Left lung (tissue), 4 donors: ENCODE measurements at regions not wholly inside any gene's neighbourhood (a gene's known extent, or its start where the extent isn't known, plus 50 kb on each side); places are given as distances from the start of the nearest gene placed in this dataset.
"Not testable (repeated sequence)": the region's sequence is repeated elsewhere in the genome, so short reads cannot be mapped to it uniquely, and the experiment has no call there.

Source experiments
- ATAC-seq: fragments of 200-7000 bp; cut with Tn5 transposase; one replicate; pipeline ENCODE4 v1.9.1; 2020; ENCODE audit warnings: moderate library complexity
- DNase-seq, 4 donors: peaks; one replicate each; pipeline ENCODE4 v3.0.0-alpha.2; 2013 to 2020
- H3K27ac ChIP-seq, 2 donors: fragments of 200-600 bp; sonication (generic) in 1 of 2; one replicate each; pipeline versions ENCODE4 v1.5.0 to v1.8.0; 2020 to 2021
- H3K27me3 ChIP-seq, 2 donors: fragments of 200-600 bp; sonication (generic) in 1 of 2; one replicate each; pipeline versions ENCODE4 v1.5.0 to v1.8.0; 2020 to 2021
- H3K36me3 ChIP-seq, 2 donors: fragments of 200-600 bp; sonication (generic) in 1 of 2; one replicate each; pipeline versions ENCODE4 v1.5.0 to v1.8.0; 2020 to 2021
- H3K4me1 ChIP-seq, 2 donors: fragments of 200-600 bp; one replicate each; pipeline ENCODE4 v1.8.0; 2021
- H3K4me3 ChIP-seq, 2 donors: fragments of 200-600 bp; sonication (generic) in 1 of 2; one replicate each; pipeline versions ENCODE4 v1.5.0 to v1.8.0; 2020 to 2021; ENCODE audit warnings: mild to moderate bottlenecking in 1 of 2
- H3K9me3 ChIP-seq, 2 donors: fragments of 200-600 bp; sonication (generic) in 1 of 2; one replicate each; pipeline versions ENCODE4 v1.5.0 to v1.8.0; 2020 to 2021
- intact Hi-C, 2 donors: fragments of 100-400 bp; cut with DNase I; formaldehyde crosslinking; loops; one replicate each; pipeline versions ENCODE4 v1.11.2 to v1.14.2; 2022
- TF ChIP-seq, protein P1 (sequence below), 2 donors: fragments of 200-600 bp; sonication (generic) in 1 of 2; IDR thresholded peaks; one replicate each; pipeline versions ENCODE4 v1.5.0 to v1.8.0; 2021; ENCODE audit warnings: antibody characterized with exemption in 2 of 2
- donor health status: DM: no; HTN: yes; CAD: no.
- donor health status: DM: no; HTN: no; CAD: no.

GRCh38 chr22:26768952-26769351 lies 111.6 kb downstream of the MIAT start:
- Histone ChIP-seq H3K27ac (no peak overlapping the region), H3K4me3 (no peak overlapping the region), H3K27me3 (no peaks in the 10 kb centered on the region), H3K9me3 (peaks cover 0 to 3% of the 10 kb centered on the region in 2 donors), H3K4me1 (no peaks in the 10 kb centered on the region), H3K36me3 (no peaks in the 10 kb centered on the region)
- intact Hi-C loops = no loop called here
- no peak for DNase-seq
- ATAC-seq = no peak
- TF ChIP-seq, protein P1, sequence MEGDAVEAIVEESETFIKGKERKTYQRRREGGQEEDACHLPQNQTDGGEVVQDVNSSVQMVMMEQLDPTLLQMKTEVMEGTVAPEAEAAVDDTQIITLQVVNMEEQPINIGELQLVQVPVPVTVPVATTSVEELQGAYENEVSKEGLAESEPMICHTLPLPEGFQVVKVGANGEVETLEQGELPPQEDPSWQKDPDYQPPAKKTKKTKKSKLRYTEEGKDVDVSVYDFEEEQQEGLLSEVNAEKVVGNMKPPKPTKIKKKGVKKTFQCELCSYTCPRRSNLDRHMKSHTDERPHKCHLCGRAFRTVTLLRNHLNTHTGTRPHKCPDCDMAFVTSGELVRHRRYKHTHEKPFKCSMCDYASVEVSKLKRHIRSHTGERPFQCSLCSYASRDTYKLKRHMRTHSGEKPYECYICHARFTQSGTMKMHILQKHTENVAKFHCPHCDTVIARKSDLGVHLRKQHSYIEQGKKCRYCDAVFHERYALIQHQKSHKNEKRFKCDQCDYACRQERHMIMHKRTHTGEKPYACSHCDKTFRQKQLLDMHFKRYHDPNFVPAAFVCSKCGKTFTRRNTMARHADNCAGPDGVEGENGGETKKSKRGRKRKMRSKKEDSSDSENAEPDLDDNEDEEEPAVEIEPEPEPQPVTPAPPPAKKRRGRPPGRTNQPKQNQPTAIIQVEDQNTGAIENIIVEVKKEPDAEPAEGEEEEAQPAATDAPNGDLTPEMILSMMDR (IDR thresholded peaks at IDR 0.05) = no peak

- intact Hi-C loops = no loop called here
- Histone ChIP-seq H3K27me3 (no peaks in the 10 kb centered on the region), H3K9me3 (peaks cover 0 to 3% of the 10 kb centered on the region in 2 donors), H3K4me3 (no peak overlapping the region), H3K36me3 (peaks cover 0 to 1% of the 10 kb centered on the region in 2 donors), H3K27ac (no peak overlapping the region), H3K4me1 (no peaks in the 10 kb centered on the region)
- ATAC-seq (no peak), DNase-seq (no peak)
- TF ChIP-seq, protein P1 (IDR thresholded peaks at IDR 0.05) = no peak
Observed at GRCh38 chr22:26769663-26770062, 112.3 kb downstream of the MIAT start.

GRCh38 chr22:26770624-26771023 lies 113.2 kb downstream of the MIAT start:
- Histone ChIP-seq H3K36me3 (peaks cover 0 to 8% of the 10 kb centered on the region in 2 donors), H3K4me1 (no peaks in the 10 kb centered on the region), H3K4me3 (no peak overlapping the region), H3K27ac (no peak overlapping the region), H3K9me3 (peaks cover 0 to 5% of the 10 kb centered on the region in 2 donors), H3K27me3 (no peaks in the 10 kb centered on the region)
- no peak for DNase-seq
- ATAC-seq = no peak
- TF ChIP-seq, protein P1 (IDR thresholded peaks at IDR 0.05) = no peak
- intact Hi-C loops = no loop called here

DNA sequence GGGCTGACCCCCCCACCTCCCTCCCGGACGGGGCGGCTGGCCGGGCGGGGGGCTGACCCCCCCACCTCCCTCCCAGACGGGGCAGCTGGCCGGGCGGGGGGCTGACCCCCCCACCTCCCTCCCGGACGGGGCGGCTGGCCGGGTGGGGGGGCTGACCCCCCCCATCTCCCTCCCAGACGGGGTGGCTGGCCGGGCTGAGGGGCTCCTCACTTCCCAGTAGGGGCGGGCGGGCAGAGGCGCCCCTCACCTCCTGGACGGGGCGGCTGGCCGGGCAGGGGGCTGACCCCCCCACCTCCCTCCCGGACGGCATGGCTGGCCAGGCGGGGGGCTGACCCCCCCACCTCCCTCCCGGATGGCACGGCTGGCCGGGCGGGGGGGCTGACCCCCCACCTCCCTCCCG lies 115.7 kb downstream of the MIAT start:
- H3K27ac ChIP-seq, H3K27me3 ChIP-seq, H3K4me3 ChIP-seq, DNase-seq, ATAC-seq, H3K9me3 ChIP-seq, H3K4me1 ChIP-seq, intact Hi-C loops: not testable (repeated sequence)
- H3K36me3 ChIP-seq = peaks cover 0 to 14% of the 10 kb centered on the region in 2 donors

- Histone ChIP-seq H3K4me1 (no peaks in the 10 kb centered on the region), H3K4me3 (no peak overlapping the region), H3K27me3 (no peaks in the 10 kb centered on the region), H3K9me3 (peaks cover 0 to 4% of the 10 kb centered on the region in 2 donors), H3K36me3 (peaks cover 0 to 37% of the 10 kb centered on the region in 2 donors), H3K27ac (no peak overlapping the region)
- DNase-seq (no peak), ATAC-seq (no peak)
- TF ChIP-seq, protein P1 (IDR thresholded peaks at IDR 0.05) = no peak
- intact Hi-C loops = no loop called here
Observed at GRCh38 chr22:26775394-26775793, 118.0 kb downstream of the MIAT start.

DNA sequence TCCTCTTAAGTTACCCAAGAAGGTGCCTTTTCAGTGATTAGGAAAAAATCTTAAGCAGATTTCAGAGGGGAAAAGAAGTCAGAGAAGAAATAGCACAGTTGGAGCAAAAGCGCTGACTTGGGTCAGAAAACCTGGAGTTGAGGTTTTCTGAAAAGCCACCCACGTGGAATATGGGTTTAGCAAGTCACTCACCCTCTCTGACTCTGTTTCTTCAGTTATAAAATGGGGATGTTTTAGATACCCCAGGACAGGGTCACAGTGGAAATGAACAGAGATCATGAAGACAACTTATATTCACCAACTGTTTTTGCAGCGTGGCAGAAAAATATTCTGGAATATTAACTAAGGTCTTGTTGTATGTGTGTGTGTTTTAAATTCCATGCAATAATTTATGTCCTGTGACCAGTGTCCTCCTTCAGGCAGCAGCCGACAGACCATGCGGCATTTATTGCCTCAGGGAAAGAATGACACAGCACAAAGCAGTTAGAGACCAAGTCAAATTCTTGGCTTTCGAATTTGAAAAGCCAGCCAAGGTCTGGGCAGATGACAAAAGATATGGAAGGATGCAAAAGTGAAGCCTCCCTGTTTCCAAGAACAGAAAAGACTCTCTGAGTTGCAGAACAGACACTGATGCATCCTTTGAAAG lies 119.9 kb downstream of the MIAT start:
- H3K36me3 ChIP-seq = peaks cover 0 to 53% of the 10 kb centered on the region in 2 donors
- intact Hi-C loops = no loop called here
- no peaks in the 10 kb centered on the region for H3K27me3 ChIP-seq
- no peak overlapping the region for H3K27ac ChIP-seq
- no peak for DNase-seq
- ATAC-seq = no peak
- TF ChIP-seq, protein P1 (IDR thresholded peaks at IDR 0.05) = no peak
- no peak overlapping the region for H3K4me3 ChIP-seq
- H3K4me1 ChIP-seq = no peaks in the 10 kb centered on the region
- H3K9me3 ChIP-seq = peaks cover 0 to 4% of the 10 kb centered on the region in 2 donors
